ENCODE measurements at regions not wholly inside any gene's neighbourhood (a gene's known extent, or its start where the extent isn't known, plus 50 kb on each side); places are given as distances from the start of the nearest gene placed in this dataset.

- no peak overlapping the region for H2AFZ ChIP-seq (ENCODE audit: insufficient read depth, low read depth, low read length, poor library complexity, severe bottlenecking)
- Mint-ChIP-seq H3K4me3 (peak overlapping the region in 1 of 2 donors; percentile 67), H3K27ac (no peak overlapping the region), H3K36me3 (no peaks in the 10 kb centered on the region), H3K4me1 (no peaks in the 10 kb centered on the region), H3K9me3 (peaks cover 0 to 10% (median 4%) of the 10 kb centered on the region in 7 donors), H3K27me3 (ENCODE audit: low read depth in 3 of 3) (peaks cover 27 to 34% (median 34%) of the 10 kb centered on the region in 3 donors)
- no peak overlapping the region for H3K27ac ChIP-seq (ENCODE audit: low read depth in 1 of 2, low read length in 2 of 2)
- H4K20me1 ChIP-seq (ENCODE audit: insufficient read depth, low read length) = no peaks in the 10 kb centered on the region
- no peak overlapping the region for H3K9ac ChIP-seq (ENCODE audit: insufficient read depth, low read length, poor library complexity, severe bottlenecking)
- peaks cover 0 to 9% of the 10 kb centered on the region in 2 donors for H3K9me3 ChIP-seq (replicated peaks in 1 of 2; ENCODE audit: control insufficient read depth in 1 of 2, insufficient read depth in 1 of 2, low read length in 2 of 2)
- no peaks in the 10 kb centered on the region for H3K4me1 ChIP-seq (ENCODE audit: control insufficient read depth in 1 of 2, insufficient read depth in 2 of 2, low read length in 2 of 2)
- intact Hi-C loops (cut with micrococcal nuclease) = no loop called here
- H3K27me3 ChIP-seq (ENCODE audit: control insufficient read depth in 2 of 2, insufficient read depth in 2 of 2, low read length in 2 of 2) = peaks cover 17 to 35% of the 10 kb centered on the region in 2 donors
- H3K79me2 ChIP-seq (ENCODE audit: insufficient read depth, low read length) = no peaks in the 10 kb centered on the region
- H3K4me3 ChIP-seq (replicated peaks in 1 of 3; ENCODE audit: low read depth in 2 of 3, low read length in 3 of 3) = no peak overlapping the region
- no peak for DNase-seq
- no peak overlapping the region for H3K4me2 ChIP-seq (replicated peaks; ENCODE audit: extremely low read depth, low read length, poor library complexity, severe bottlenecking)
- WGBS (ENCODE audit: insufficient coverage) = 4% methylated on average over 65 of the region's 65 CpGs
- TF ChIP-seq, protein P1, sequence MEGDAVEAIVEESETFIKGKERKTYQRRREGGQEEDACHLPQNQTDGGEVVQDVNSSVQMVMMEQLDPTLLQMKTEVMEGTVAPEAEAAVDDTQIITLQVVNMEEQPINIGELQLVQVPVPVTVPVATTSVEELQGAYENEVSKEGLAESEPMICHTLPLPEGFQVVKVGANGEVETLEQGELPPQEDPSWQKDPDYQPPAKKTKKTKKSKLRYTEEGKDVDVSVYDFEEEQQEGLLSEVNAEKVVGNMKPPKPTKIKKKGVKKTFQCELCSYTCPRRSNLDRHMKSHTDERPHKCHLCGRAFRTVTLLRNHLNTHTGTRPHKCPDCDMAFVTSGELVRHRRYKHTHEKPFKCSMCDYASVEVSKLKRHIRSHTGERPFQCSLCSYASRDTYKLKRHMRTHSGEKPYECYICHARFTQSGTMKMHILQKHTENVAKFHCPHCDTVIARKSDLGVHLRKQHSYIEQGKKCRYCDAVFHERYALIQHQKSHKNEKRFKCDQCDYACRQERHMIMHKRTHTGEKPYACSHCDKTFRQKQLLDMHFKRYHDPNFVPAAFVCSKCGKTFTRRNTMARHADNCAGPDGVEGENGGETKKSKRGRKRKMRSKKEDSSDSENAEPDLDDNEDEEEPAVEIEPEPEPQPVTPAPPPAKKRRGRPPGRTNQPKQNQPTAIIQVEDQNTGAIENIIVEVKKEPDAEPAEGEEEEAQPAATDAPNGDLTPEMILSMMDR (IDR thresholded peaks at IDR 0.05) = no peak
- H3K36me3 ChIP-seq (replicated peaks in 1 of 2; ENCODE audit: control insufficient read depth in 1 of 2, insufficient read depth in 2 of 2, low read length in 2 of 2) = no peaks in the 10 kb centered on the region
Measured at GRCh38 chr4:164383358-164384220, 370.3 kb upstream of the SMIM31 start.

- Mint-ChIP-seq H3K36me3 (no peaks in the 10 kb centered on the region), H3K9me3 (peaks cover 0 to 10% (median 4%) of the 10 kb centered on the region in 7 donors), H3K4me3 (peak overlapping the region in 1 of 2 donors; percentile 65), H3K27me3 (ENCODE audit: low read depth in 3 of 3) (peaks cover 27 to 34% (median 34%) of the 10 kb centered on the region in 3 donors), H3K4me1 (no peaks in the 10 kb centered on the region), H3K27ac (no peak overlapping the region)
- Histone ChIP-seq H3K4me1 (ENCODE audit: control insufficient read depth in 1 of 2, insufficient read depth in 2 of 2, low read length in 2 of 2) (no peaks in the 10 kb centered on the region), H3K36me3 (replicated peaks in 1 of 2; ENCODE audit: control insufficient read depth in 1 of 2, insufficient read depth in 2 of 2, low read length in 2 of 2) (no peaks in the 10 kb centered on the region), H2AFZ (ENCODE audit: insufficient read depth, low read depth, low read length, poor library complexity, severe bottlenecking) (no peak overlapping the region), H3K27me3 (ENCODE audit: control insufficient read depth in 2 of 2, insufficient read depth in 2 of 2, low read length in 2 of 2) (peaks cover 17 to 35% of the 10 kb centered on the region in 2 donors), H3K9me3 (replicated peaks in 1 of 2; ENCODE audit: control insufficient read depth in 1 of 2, insufficient read depth in 1 of 2, low read length in 2 of 2) (peaks cover 0 to 9% of the 10 kb centered on the region in 2 donors), H3K27ac (ENCODE audit: low read depth in 1 of 2, low read length in 2 of 2) (no peak overlapping the region), H3K9ac (ENCODE audit: insufficient read depth, low read length, poor library complexity, severe bottlenecking) (no peak overlapping the region), H4K20me1 (ENCODE audit: insufficient read depth, low read length) (no peaks in the 10 kb centered on the region), H3K4me3 (replicated peaks in 1 of 3; ENCODE audit: low read depth in 2 of 3, low read length in 3 of 3) (no peak overlapping the region), H3K4me2 (replicated peaks; ENCODE audit: extremely low read depth, low read length, poor library complexity, severe bottlenecking) (no peak overlapping the region), H3K79me2 (ENCODE audit: insufficient read depth, low read length) (no peaks in the 10 kb centered on the region)
- no peak for DNase-seq
- TF ChIP-seq, protein P1 (IDR thresholded peaks at IDR 0.05) = no peak
- 65% methylated on average over 7 of the region's 8 CpGs for WGBS (ENCODE audit: insufficient coverage)
- intact Hi-C loops (cut with micrococcal nuclease) = no loop called here
Measured at GRCh38 chr4:164384416-164384815, 369.5 kb upstream of the SMIM31 start.

All from CD14-positive monocyte (primary cell).